Upper lobe of left lung (tissue), 4 donors: ENCODE measurements at regions not wholly inside any gene's neighbourhood (a gene's known extent, or its start where the extent isn't known, plus 50 kb on each side); places are given as distances from the start of the nearest gene placed in this dataset.

ENCODE experiments used
- CTCF ChIP-seq, 6 experiments: fragments of 450-650 bp in 4 of 6; fragments of 200-600 bp in 2 of 6; sonication (generic) in 2 of 6; IDR thresholded peaks; one replicate each; pipeline ENCODE4 v1.5.1; 2016 to 2019; ENCODE audit warnings: antibody characterized with exemption in 6 of 6
- EP300 ChIP-seq, 4 donors: sonication (generic); formaldehyde crosslinking; IDR thresholded peaks; one replicate each; pipeline ENCODE4 v1.5.1; 2017; ENCODE audit warnings: antibody characterized with exemption in 4 of 4, control low read depth in 2 of 4
- POLR2A ChIP-seq, 4 donors: fragments of 450-650 bp; IDR thresholded peaks; one replicate each; pipeline ENCODE4 v1.5.1; 2016 to 2017; ENCODE audit warnings: antibody characterized with exemption in 4 of 4, mild to moderate bottlenecking in 2 of 4
- POLR2AphosphoS5 ChIP-seq, 2 donors: sonication (generic); formaldehyde crosslinking; IDR thresholded peaks; one replicate each; pipeline ENCODE4 v1.5.1; 2017; ENCODE audit warnings: antibody characterized with exemption in 2 of 2

- TF ChIP-seq POLR2AphosphoS5 (IDR thresholded peaks at IDR 0.05) (no peak), CTCF (IDR thresholded peaks at IDR 0.05) (no peak), POLR2A (IDR thresholded peaks at IDR 0.05) (no peak), EP300 (IDR thresholded peaks at IDR 0.05) (no peak)
These were observed 91.1 kb upstream of the DMRT1 start for GRCh38 chr9:750249-750967.
